NCI-H2227 treated with DMSO at 0.1 percent for 48 hours (cell line): ENCODE measurements at regions not wholly inside any gene's neighbourhood (a gene's known extent, or its start where the extent isn't known, plus 50 kb on each side); places are given as distances from the start of the nearest gene placed in this dataset.

Experiments
- DNase-seq: peaks from one replicate; lab custom pipeline; 2025; lab: John Stamatoyannopoulos, UW

- DNase-seq: no peak
Observed at GRCh38 chr22:27450448-27450847, 351.1 kb downstream of the MN1 start.

DNA sequence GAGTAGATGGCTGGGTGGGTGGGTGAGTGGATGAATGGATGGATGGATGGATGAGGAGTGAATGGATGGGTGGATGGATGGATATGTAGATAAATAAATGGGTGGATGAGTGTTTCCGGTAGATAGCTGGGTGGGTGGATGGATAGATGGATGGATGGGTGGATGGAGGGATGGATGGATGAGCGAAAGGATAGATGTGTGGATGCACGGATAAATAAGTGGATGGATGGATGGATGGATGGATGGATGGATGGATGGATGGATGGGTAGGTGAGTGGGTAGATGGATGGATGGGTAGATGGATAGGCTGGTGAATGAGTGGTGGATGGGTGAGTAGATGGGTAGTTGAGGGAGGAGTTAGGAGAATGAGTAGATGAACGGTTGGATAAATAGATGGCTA is 349.3 kb downstream of the MN1 start:
- no peak for DNase-seq

GRCh38 chr22:27452922-27453321 is 348.6 kb downstream of the MN1 start:
- DNase-seq: no peak

GRCh38 chr22:27453725-27454124 is 347.8 kb downstream of the MN1 start:
- no peak for DNase-seq

DNA sequence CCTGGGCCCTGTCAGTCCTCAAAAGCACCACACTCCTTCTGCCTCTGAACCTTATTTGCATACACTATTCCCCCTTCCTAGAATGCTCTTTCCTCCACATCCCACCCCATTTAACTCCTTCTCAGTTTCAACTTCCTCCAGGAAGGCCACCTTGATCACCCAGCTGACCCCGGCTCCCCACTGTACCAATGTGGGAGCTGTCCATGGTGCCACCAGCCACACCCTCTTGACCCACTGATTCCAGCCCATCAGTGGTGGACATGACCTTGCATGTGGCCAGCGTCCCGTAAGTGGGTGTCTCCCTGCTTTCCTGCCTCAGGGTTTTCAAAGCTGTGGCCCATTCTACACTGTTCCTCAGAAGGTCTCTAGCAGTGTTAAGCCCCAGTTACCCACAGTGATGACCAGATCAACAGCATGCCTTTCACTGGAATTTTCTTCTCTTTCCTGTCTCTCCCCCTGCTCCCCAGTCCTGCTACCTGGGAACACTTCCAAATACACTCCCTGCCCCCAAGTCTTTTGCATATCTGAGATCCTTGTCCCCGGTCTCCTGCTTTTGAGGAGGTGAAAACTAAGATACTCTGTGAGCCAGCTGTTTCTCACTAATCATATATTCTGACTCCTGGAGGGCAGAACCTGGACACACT is 346.6 kb downstream of the MN1 start:
- no peak for DNase-seq

DNA sequence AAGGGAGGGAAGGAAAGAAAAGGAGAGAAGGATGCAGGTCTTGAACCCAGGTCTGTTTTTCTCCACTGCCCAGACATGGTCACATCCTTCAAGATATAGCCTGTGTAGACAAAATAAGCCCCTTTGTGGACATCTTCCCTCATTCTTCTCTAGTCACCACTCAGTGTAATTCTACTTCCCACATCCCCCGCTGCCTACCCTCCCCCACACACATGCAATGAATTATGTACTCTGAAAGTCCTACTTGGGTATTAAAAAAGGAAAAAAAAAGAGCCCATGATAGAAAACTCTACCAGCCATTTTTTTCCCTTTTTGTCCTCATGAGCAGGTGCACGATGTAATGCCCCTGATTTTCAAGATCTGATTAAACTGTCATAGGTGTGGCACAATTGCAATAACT is 346.0 kb downstream of the MN1 start:
- DNase-seq: no peak

- DNase-seq: no peak
Observed at GRCh38 chr22:27456696-27457503, 344.7 kb downstream of the MN1 start.

GRCh38 chr22:27459999-27460398 is 341.6 kb downstream of the MN1 start:
- DNase-seq: no peak

GRCh38 chr22:27460591-27461347 is 340.8 kb downstream of the MN1 start:
- DNase-seq: no peak

DNA sequence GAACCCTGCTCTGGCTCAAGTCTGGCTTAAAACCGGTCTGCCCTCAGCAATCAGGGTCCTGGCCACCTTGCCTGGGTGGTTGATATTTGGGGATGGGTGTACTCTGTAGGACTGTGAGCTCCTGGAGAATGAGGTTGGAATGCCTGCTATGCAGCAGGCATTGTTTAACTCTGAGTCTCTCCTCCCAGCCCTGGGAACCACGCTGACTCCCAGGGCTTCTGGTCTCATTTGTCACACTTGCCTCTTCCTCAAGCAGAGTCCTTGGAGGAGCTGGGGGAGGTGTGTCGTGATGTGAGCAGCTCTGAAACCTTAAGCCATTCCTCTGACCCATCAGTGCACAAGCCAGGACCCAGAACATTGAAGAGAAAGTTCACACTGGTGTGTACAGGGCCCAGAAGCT is 340.1 kb downstream of the MN1 start:
- no peak for DNase-seq

- DNase-seq: no peak
Observed at GRCh38 chr22:27462190-27462589, 339.4 kb downstream of the MN1 start.

DNA sequence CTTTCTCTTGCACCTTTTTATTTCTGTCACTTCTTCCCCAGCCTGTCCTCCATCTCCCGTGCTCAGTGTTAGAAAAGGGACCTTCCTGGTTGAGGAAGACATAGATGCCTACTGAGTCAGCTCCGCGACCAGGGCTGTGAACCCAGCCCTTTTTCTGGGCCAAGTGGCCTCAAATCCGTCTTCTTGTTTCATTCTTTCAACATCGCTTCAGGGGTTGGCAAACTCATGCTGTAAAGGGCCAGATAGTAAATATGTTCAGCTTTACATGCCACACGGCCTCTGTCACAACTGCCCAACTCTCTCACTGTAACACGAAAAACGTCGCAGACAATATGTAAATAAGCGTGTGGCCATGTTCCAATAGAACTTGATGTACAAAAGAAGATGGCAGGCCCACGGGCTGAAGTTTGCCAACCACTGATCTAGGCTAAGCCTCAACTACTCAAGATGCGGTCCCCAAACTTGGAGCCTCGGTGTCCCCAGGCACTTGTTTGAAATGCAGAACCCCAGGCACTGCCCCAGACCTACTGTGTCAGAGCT is 338.4 kb downstream of the MN1 start:
- DNase-seq: no peak

GRCh38 chr22:27466229-27466628 is 335.3 kb downstream of the MN1 start:
- no peak for DNase-seq

GRCh38 chr22:27466778-27467438 is 334.6 kb downstream of the MN1 start:
- peak; percentile 3 for DNase-seq

DNA sequence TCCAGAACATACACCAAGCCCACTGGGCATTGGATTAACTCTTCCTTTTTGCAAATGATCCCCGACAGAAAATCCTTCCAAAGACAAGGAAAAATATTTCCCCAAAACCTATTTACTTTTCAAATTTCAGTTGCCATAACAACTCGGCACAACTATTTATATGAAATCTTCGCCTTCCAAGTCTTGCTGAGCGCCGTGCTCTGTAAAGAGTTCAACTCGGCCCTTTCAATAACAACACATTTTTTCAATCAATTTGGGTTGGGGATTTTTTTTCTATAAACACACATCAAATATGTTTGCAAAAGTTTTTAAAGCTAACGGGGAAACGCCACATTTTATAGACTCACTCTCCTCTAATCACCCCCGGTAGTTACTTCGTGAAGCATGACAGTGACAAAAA is 333.8 kb downstream of the MN1 start:
- DNase-seq: no peak

- DNase-seq: no peak
Observed at GRCh38 chr22:27468712-27469111, 332.8 kb downstream of the MN1 start.

GRCh38 chr22:27470169-27470772 is 331.3 kb downstream of the MN1 start:
- no peak for DNase-seq

DNA sequence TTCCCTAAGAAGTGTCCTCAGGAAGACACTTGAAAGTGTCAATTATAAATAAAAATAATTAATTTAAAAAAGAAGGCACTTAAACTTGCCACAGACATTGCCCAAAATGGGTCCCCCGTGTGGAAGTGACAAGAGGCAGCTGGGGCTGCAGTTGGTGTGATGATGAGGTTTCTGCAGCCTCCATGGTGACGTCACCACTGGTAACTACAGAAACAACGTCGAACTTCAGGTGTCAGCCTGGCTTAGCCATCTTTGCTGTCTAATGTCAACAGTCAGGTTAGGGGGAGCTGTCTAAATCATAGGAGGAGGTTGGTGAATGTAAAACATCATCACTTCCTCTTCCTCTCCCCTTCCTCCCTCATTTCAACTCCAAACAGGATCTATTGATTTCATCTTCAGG is 328.6 kb downstream of the MN1 start:
- DNase-seq: no peak

DNA sequence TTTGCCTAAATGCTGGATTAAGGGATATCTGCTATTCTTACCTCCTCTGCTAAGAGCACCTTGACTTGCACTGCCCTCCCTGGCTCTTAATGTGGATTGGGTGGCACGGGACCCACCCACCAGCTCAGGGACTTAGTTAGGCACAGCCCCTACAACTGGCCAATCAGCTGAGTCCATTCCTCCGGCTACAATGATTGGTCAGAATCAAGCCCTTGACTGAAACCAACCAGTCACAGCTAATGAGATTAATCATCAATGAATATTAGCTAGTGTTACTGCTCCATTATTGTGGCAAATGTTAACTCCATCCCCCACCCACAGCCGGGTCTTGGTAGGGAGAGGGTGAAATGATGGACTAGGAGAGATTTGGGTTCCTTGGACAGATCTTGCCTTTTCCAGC is 328.0 kb downstream of the MN1 start:
- DNase-seq: no peak

GRCh38 chr22:27474112-27474571 is 327.4 kb downstream of the MN1 start:
- no peak for DNase-seq

GRCh38 chr22:27474711-27475547 is 326.6 kb downstream of the MN1 start:
- no peak for DNase-seq
